ENCODE measurements at regions not wholly inside any gene's neighbourhood (a gene's known extent, or its start where the extent isn't known, plus 50 kb on each side); places are given as distances from the start of the nearest gene placed in this dataset.
"Not testable (repeated sequence)": the region's sequence is repeated elsewhere in the genome, so short reads cannot be mapped to it uniquely, and the experiment has no call there.

DNA sequence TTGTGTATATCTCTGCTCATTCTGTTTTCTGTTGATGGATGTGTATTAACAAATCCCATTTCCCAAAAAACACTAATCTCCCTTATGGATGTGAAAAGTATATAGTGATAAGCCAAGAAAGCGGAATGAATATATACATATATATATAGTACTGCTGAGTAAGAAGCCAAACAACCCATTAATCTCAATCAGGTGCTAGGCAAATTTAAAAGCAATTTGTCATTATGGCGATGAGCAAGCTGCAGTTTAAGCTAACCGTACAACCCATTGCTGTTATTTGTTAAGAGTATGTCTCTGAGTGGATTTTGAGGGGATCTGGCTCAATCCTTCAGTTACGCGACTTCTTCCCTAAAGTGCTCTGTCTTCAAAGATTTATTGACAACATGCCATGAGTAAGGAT is 640.4 kb upstream of the ARRDC3 start:
- TF ChIP-seq, protein P1, sequence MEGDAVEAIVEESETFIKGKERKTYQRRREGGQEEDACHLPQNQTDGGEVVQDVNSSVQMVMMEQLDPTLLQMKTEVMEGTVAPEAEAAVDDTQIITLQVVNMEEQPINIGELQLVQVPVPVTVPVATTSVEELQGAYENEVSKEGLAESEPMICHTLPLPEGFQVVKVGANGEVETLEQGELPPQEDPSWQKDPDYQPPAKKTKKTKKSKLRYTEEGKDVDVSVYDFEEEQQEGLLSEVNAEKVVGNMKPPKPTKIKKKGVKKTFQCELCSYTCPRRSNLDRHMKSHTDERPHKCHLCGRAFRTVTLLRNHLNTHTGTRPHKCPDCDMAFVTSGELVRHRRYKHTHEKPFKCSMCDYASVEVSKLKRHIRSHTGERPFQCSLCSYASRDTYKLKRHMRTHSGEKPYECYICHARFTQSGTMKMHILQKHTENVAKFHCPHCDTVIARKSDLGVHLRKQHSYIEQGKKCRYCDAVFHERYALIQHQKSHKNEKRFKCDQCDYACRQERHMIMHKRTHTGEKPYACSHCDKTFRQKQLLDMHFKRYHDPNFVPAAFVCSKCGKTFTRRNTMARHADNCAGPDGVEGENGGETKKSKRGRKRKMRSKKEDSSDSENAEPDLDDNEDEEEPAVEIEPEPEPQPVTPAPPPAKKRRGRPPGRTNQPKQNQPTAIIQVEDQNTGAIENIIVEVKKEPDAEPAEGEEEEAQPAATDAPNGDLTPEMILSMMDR (conservative IDR thresholded peaks at IDR 0.05) = no peak
- H3K27ac ChIP-seq = no peak overlapping the region

DNA sequence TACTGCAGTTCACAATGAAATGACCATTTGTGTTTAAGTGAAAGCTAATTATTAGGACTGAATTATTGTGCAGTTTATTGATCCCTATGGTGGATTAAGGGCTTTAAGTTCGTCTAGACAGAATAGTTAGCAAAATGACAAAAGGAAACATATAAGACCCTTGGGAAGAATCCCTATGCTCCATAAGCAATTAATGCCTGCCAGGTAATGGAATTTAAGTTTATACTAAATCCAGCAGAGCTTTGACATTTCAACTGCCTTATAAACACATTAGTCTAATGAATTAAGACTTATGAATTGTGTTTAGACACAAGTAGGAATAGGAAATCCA is 640.0 kb upstream of the ARRDC3 start:
- H3K27ac ChIP-seq = no peak overlapping the region
- TF ChIP-seq, protein P1 (conservative IDR thresholded peaks at IDR 0.05) = no peak

DNA sequence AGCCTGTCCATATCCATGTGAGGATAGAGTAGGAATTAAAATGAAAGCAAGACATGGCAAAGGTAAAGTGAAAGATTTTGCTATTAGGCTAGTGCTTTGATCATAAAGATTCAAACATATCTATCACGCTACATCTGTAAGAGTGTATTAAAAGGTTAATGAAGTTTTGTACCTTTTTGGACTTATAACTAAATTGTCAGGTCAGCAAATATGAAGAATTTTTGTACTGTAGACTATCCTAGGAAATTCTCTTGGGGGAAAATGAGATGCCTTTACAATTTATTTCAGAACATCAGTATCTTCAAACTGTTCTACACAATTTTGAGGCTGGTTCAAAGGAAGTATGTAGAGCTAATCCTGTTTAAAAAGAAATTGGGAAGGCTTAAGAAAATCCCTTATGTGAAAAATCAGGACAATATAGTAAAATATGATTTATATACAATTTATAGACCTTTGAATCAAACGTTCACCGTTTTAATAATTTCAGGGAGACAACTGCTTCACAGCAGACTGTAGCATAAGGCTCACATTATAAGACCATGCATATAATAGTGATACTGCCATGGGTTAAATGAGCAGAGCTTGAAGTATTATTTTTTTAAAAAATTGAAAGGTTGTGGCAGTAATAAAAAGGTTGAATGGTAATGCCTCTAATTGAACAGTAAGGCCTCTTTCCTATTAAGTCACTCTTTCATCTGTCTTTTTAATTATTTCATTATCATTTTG is 639.5 kb upstream of the ARRDC3 start:
- no peak overlapping the region for H3K27ac ChIP-seq
- TF ChIP-seq, protein P1 (conservative IDR thresholded peaks at IDR 0.05) = no peak

DNA sequence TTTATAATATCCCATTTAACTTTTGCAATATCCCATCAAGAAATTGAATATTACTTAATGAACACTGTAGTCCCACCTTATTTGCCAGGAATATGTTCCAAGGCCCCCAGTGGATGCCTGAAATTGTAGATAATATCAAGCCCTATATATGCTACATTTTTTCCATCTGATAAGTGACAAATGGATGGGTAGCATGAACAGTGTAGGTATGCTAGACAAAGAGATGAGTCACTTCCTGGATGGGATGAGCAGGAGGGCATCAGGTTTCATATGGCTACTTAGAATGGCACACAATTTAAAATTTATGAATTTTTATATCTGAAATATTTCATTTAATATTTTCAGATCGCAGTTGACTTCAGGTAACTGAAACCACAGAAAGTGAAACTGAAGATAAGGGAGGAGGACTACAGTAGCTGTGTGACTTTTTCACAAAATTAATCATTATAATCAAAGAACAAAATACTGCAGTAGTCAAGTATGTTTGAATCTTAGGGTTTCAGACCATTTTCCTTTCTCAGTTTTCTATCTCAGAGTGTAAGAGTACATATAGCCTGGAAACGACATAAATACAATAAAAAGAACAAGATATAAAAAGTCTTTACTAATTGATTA is 636.4 kb upstream of the ARRDC3 start:
- TF ChIP-seq, protein P1 (conservative IDR thresholded peaks at IDR 0.05) = no peak
- no peak overlapping the region for H3K27ac ChIP-seq

DNA sequence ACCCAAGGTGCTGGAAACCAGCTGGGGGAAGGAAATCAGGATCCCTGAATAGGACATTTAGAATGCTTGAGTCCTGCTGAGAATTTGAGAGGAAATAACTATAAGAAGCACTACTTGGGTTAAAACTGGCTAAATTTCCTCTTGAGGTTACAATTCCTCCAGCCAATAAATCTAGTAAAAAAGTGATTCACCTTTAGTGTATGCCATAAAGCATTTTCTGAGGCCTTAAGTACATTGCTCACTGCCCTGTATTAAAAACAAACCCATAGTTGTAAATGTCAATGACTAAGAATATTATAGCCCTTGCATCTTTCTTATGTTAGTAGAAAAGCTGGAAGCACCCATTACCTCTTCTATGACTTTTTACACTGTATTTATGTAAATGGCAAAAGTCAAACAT is 634.7 kb upstream of the ARRDC3 start:
- TF ChIP-seq, protein P1 (conservative IDR thresholded peaks at IDR 0.05) = no peak
- no peak overlapping the region for H3K27ac ChIP-seq

DNA sequence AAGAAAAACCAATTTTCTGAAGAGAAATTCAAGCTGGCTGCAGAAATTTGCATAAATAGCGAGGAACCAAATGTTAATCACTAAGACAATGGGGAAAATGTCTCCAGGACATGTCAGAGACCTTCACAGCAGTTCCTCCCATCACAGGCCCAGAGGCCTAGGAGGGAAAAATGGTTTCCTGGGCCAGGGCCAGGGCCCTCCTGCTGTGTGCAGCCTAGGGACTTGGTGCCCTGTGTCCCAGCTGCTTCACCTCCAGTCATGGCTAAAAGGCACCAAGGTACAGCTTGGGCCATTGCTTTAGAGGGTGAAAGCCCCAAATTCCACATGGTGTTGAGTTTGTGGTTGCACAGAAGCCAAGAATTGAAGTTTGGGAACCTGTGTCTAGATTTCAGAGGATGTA is 628.7 kb upstream of the ARRDC3 start:
- not testable (repeated sequence) for H3K27ac ChIP-seq

DNA sequence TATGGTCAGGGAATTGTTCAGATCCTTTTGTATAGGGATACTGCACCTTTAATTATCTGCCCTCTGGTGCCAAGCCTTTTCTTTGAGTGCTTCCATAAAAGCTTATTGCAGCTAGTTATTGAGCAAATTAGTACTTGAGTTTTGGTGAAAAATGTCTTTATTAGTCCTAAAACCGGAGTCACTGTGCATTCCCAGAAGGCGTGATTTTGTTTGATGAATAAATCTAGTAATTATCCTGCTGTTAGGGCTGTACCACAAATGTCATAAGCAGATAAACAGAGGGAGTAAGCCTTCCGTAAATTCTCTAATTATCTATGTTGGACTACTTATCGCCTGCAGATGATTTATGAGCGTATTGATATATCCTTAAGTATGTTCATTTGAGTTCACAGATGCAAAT is 620.7 kb upstream of the ARRDC3 start:
- TF ChIP-seq, protein P1 (conservative IDR thresholded peaks at IDR 0.05) = no peak
- H3K27ac ChIP-seq = no peak overlapping the region

DNA sequence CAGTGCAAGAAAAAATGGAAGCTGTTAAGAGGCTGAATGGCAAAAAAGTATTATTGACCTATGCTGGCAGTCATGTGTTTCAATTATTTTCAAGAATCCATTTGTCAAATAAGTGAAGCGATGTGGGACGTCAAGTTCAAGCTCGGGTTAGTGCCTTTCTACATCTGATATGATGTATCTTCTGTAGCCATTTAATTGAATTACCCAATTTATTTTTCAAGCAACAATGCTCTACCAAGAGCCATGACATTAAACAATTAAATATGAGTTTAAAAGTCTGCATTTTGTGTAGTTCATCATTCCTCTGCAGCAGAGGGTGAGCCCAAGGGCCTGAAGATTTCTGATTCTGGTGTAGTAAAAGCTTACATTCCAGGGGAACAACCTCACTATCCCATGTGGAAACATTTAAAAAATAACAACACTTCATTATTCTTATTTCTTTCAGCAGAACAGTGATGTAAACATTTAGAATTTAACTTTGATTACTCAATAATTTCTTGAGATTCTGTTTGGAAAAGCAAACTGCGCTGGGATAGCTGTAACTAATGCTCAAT is 619.7 kb upstream of the ARRDC3 start:
- no peak overlapping the region for H3K27ac ChIP-seq
- TF ChIP-seq, protein P1 (conservative IDR thresholded peaks at IDR 0.05) = no peak
